ENCODE measurements at regions not wholly inside any gene's neighbourhood (a gene's known extent, or its start where the extent isn't known, plus 50 kb on each side); places are given as distances from the start of the nearest gene placed in this dataset.

- DNase-seq: no peak
Observed at GRCh38 chr1:101730559-101730958, 266.2 kb downstream of the OLFM3 start.

GRCh38 chr1:101732261-101732660 is 264.5 kb downstream of the OLFM3 start:
- no peak for DNase-seq

GRCh38 chr1:101733340-101733739 is 263.4 kb downstream of the OLFM3 start:
- DNase-seq: no peak

- DNase-seq: no peak
Observed at GRCh38 chr1:101738475-101738874, 258.3 kb downstream of the OLFM3 start.

- DNase-seq: no peak
Observed at GRCh38 chr1:101739146-101739545, 257.6 kb downstream of the OLFM3 start.

- DNase-seq: no peak
Observed at GRCh38 chr1:101739826-101740330, 256.8 kb downstream of the OLFM3 start.

GRCh38 chr1:101741910-101742309 is 254.8 kb downstream of the OLFM3 start:
- DNase-seq: no peak

GRCh38 chr1:101742509-101742908 is 254.2 kb downstream of the OLFM3 start:
- no peak for DNase-seq

- DNase-seq: no peak
Observed at GRCh38 chr1:101745551-101746270, 251.0 kb downstream of the OLFM3 start.

- DNase-seq: no peak
Observed at GRCh38 chr1:101748077-101748476, 248.6 kb downstream of the OLFM3 start.

All from NCI-H1092 (cell line).